DND-41 (cell line): ENCODE measurements at regions not wholly inside any gene's neighbourhood (a gene's known extent, or its start where the extent isn't known, plus 50 kb on each side); places are given as distances from the start of the nearest gene placed in this dataset.

Experiments used
- EZH2 ChIP-seq: IDR thresholded peaks from 3 replicates; pipeline ENCODE4 v1.6.1; 2012; ENCODE audit warnings: borderline replicate concordance, low read depth, mild to moderate bottlenecking, moderate library complexity, low read length, inconsistent platforms; ENCODE audit not compliant: severe bottlenecking
- TF ChIP-seq, protein P1 (sequence below): IDR thresholded peaks from 2 replicates; pipeline ENCODE4 v1.5.1; 2012; ENCODE audit warnings: borderline replicate concordance, low read length, moderate library complexity, mild to moderate bottlenecking; ENCODE audit not compliant: poor library complexity, severe bottlenecking; ENCODE audit errors: extremely low read depth

- TF ChIP-seq, protein P1, sequence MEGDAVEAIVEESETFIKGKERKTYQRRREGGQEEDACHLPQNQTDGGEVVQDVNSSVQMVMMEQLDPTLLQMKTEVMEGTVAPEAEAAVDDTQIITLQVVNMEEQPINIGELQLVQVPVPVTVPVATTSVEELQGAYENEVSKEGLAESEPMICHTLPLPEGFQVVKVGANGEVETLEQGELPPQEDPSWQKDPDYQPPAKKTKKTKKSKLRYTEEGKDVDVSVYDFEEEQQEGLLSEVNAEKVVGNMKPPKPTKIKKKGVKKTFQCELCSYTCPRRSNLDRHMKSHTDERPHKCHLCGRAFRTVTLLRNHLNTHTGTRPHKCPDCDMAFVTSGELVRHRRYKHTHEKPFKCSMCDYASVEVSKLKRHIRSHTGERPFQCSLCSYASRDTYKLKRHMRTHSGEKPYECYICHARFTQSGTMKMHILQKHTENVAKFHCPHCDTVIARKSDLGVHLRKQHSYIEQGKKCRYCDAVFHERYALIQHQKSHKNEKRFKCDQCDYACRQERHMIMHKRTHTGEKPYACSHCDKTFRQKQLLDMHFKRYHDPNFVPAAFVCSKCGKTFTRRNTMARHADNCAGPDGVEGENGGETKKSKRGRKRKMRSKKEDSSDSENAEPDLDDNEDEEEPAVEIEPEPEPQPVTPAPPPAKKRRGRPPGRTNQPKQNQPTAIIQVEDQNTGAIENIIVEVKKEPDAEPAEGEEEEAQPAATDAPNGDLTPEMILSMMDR: no peak
- TF ChIP-seq EZH2: no peak
Observed at GRCh38 chr12:60930151-60930550, 1330.1 kb upstream of the USP15 start.
